NCI-H1092 treated with DMSO at 0.1 percent for 48 hours (cell line): ENCODE measurements at regions not wholly inside any gene's neighbourhood (a gene's known extent, or its start where the extent isn't known, plus 50 kb on each side); places are given as distances from the start of the nearest gene placed in this dataset.
"Not testable (repeated sequence)": the region's sequence is repeated elsewhere in the genome, so short reads cannot be mapped to it uniquely, and the experiment has no call there.

Source experiments
- DNase-seq: peaks from one replicate; lab custom pipeline; 2025; lab: John Stamatoyannopoulos, UW

DNA sequence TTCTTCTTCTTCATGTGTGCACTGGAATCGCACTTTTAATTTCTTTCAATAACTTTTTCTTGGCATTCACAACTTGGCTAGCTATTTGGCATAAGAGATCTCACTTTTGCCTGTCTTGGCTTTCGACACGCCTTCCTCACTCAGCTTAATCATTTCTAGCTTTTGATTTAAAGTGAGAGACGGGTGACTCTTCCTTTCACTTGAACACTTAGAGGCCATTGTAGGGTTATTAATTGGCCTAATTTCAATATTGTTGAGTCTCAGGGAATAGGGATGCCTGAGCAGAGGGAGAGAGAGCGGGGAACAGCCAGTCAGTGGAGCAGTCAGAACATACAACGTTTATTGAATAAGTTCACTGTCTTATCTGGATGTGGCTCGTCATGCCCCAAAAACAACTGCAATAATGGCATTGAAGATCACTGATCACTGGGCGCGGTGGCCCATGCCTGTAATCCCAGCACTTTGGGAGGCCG is 200.3 kb downstream of the SEC14L1 start:
- no peak for DNase-seq

DNA sequence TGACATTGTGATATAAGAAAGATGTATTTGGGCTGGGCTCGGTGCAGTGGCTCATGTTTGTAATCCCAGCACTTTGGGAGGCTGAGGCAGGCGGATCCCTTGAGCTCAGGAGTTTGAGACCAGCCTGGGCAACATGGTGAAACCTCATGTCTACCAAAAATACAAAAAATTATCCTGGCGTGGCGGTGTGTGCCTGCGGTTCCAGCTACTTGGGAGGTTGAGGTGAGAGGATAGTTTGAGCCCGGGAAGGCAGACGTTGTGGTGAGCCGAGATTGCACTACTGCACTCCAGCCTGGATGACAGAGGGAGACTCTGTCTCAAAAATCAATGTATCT is 201.9 kb downstream of the SEC14L1 start:
- not testable (repeated sequence) for DNase-seq

DNA sequence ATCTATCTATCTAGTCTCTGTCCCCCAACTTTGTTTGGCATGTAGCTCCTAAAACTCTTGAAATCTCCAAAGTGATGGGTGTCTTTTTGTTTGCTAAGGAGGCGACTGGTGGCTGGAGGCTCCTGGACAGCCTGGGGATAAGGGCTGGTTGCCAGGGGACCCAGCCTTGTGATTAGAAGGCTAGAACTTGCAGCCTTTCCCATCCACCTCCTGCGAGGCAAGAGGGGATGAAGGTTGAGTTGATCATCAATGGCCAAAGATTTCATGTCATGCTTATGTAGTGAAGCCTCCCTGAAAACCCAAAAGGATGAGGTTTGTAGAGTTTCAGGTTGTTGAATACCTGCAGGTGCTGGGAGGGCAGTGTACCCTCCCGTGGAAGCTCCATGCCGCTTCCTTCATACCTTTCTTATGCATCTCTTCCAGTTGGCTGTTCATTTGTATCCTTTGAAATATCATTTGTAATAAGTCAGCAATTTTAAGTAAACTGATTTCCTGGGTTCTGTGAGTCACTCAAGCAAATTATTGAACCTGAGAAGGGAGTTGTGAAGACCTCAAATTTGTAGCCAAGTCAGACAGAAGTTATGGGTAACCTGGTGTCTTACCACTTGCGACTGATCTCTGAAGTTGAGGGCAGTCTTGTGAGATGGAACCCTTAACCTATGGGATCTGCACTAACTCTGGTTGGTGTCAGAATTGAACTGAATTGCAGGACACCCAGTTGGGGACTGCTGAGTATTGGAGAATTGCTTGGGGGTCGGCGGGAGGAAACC is 202.4 kb downstream of the SEC14L1 start:
- DNase-seq: no peak

DNA sequence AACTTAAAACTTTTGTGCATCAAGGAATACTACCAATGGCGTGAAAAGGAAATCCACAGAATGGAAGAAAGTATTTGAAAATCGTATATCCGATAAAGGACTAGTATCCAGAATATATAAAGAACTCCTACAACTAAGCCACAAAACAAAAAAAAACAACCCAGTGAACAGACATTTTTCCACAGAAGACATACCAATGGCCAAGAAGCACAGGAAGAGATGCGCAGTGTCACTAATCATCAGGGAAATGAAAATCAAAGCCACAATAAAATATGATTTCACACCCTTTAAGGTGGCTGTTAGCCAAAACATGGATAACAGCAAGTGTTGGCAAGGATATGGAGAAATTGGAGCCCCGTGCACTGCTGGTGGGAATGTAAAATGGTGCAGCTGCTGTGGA is 203.3 kb downstream of the SEC14L1 start:
- DNase-seq: no peak

DNA sequence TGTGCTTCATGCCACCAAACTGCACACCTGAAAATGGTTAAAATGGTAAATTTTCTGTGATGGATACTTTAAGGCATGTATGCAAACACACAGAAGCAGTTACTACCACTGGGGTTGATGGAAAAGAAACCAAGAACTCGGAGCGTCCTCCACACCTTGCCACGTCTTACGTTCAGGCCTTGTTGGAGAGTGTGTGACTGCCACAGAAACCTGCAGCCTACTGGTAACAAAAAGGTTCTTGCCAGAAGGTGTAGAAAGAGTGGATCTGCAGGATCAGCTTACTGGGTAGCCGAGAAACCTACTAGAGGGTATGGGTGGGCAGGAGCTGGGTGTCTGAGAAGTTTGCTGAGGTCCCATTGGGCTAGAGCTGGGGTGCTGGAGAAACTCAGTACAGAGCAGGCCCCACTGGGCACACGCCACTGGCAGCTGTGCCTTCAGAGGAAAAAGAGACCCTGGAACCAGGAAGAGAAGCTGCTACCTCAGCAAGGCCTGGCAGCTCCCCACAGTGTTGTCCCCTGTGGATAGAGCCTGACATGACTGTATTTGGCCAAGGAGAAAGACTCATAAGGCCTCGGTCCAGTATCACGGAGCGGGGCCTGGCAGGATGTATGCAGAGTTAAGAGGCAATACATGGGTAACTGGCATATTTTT is 204.6 kb downstream of the SEC14L1 start:
- no peak for DNase-seq

DNA sequence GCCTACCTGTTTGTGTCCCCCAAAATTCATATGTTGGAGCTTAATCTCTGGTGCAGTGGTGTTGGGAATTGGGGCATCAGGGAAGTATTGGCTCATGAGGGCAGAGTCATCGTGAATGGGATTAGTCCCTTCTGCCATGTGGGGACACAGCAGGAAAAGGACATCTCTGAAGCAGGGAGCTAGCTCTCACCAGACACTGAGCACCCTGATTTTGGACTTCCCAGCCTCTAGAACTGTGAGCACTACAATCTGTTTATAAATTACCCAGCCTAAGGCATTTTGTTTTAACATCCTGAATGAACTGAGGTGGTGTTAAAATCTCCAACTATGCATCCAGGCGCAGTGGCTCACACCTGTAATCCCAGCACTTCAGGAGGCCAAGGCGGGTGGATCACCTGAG is 206.0 kb downstream of the SEC14L1 start:
- no peak for DNase-seq

DNA sequence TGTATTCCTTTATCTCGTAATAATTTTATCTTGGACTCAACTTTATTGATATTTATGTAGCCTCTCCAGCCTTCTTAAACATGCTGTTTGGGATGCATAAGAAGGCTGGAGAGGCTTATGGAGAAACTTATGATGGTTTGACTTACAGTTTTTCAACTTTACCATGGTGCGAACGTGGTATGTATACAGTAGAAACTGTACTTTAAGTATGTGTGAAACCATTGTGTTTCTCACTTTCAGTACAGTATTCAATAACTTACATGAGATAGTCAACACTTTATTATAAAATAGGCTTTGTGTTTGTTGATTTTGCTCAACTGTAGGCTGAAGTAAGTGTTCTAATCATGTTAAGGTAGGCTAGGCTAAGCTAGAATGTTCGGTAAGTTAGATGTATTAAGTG is 206.8 kb downstream of the SEC14L1 start:
- no peak for DNase-seq

DNA sequence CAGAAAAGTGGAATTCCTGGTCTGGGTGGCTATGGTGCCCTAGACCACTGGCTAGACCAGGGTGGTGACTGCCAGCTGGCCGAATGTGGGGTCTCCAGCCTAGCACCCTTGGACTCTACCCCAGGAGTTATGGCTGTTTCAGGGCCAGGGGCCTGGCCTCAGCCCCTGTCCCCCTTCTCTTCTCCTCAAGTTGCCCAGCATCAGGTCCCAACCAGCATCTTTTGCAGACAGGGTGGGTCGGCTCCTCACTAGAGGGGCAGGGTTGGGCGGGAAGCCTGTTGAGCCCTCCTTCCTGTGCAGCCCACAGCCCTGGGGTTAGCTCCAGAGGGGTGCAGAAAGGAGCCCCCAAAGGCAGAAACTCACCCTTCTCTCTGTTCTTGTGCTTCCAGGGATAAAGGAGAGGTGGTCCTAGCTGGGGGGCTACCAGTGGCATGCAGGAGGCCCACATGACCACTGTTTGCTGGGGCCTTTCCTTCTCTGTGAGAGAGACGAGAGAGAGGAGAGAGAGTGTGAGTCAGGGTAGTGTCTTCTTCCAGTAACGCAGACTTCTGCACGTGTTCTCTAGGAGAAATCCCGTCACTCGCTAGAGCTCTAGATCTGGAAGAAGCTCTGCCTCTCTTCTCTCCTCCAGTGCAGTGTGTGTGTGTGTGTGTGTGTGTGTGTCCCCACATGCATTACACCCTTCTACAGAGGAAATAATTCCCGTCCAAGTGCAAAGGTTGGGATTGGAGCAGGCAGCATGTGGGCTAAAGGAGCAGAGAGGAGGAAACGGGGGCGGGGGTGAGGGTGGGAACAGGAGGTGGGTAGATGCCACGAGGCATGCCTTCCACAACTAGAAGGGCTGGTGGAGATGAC is 209.4 kb downstream of the SEC14L1 start:
- DNase-seq: no peak

DNA sequence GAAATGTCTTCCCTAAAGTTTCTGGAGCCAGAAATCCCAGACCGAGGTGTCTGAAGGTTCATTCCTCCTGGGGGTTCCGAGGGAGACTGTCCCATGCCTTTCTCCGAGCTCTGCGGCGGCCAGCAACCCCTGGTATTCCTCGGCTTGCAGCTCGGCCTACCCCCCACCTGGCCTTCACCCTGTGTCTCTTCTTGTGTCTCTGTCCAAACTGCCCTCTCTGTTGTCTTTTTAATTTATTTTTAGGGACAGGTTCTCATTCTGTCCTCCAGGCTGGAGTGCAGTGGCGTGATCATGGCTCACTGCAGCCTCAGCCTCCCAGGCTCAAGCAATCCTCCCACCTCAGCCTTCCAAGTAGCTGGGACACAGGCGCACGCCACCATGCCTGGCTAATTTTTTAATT is 211.7 kb downstream of the SEC14L1 start:
- DNase-seq: no peak

DNA sequence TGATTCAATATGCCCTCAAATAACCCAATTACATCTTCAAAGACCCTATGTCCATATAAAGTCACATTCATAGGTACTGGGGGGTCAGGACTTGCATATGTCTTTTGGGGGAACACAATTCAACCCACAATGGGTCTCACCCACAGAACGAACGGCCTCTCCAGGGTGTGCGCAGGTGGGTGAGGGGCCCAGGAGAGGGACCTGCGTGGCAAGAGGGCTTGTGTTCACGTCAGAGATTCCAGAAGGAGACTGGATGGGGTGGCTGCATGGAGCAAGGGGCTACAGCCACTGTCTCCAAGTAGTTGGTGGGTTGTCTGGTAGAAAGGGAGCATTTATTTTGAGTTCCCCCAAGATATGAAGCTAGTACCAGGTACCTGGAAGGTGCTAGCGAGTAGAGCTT is 212.2 kb downstream of the SEC14L1 start:
- no peak for DNase-seq

DNA sequence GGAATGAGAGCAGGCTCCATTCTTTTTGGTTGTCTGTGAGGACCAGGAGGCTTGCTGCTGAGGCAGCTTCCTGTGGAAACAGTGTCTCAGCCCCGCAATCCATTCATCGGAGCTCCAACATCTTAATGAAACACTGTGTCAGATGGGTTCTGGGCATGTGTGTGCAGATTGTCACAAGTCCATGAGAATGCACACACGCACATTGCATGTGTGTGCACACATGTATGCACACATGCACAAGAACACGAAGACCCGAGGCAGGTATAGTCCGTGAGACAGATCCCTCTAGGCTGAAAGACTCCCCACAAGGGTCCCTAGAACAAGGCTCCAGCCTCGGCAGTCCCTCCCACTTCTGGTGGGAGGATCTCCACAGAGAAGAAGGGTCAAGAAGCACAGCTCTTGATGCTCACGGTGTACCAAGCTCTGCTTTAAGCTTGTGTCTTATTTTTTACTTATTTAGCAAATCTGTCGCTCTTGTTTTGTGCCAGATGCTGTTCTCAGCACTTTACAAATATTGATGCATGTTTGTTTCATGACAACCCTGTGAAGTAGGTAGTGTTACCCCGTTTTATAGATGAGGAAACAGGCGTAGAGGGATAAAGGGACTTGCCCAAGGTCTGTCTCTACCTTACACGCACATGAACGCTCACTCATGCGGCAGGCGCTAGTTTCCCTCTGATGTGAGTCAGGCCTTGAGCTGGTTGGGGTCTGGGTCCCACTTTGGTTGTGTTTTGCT is 213.1 kb downstream of the SEC14L1 start:
- DNase-seq: no peak

DNA sequence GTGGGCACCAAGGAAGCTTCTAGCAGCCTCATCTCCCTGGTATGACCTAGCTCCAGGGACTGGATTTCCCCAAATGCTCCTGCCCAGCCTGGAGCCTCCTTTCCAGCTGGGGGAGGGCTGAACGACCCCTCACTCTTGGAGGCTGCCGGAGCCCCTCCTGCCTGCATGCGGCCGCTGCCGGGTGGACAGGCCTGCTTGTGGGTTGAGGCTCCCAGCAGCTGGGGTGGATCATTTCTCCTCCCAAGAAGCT is 213.6 kb downstream of the SEC14L1 start:
- DNase-seq: no peak

DNA sequence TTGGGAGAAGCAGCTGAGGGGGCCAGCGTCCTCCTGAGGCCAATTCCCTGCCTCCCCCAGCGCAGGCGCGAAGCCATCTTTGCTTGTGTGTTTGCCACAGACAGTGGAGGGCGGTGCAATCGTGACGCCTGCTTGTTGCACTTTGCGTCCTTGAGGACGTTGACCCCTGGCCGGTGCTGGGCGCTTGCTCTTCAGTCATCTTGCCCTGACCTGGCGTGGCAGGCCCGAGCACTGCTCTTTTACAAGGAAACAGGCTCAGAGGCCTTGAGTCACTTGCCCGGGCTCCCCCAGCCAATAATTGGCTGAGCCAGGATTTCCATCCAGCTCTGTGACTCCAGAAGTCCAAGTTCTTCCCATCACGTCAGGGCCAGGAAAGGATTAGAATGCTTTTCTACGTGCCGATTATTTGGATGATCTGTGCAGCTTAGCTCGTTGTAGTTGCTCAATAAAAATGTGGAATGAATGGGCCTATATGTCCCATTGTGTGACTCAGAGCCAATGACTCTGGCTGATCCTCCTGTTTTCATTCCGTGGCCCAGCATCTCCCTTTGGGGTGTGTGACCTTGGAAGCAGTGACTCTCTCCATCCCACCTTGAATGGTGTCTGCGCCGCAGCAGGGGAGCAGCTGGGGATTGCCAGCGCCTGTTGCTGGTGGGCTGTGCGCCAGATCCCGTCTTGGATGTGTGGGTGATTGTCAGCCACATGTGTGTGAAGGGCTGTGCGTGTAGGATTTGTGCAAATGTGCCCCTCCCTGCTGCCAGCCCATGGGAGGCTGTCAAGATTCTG is 214.1 kb downstream of the SEC14L1 start:
- no peak for DNase-seq

DNA sequence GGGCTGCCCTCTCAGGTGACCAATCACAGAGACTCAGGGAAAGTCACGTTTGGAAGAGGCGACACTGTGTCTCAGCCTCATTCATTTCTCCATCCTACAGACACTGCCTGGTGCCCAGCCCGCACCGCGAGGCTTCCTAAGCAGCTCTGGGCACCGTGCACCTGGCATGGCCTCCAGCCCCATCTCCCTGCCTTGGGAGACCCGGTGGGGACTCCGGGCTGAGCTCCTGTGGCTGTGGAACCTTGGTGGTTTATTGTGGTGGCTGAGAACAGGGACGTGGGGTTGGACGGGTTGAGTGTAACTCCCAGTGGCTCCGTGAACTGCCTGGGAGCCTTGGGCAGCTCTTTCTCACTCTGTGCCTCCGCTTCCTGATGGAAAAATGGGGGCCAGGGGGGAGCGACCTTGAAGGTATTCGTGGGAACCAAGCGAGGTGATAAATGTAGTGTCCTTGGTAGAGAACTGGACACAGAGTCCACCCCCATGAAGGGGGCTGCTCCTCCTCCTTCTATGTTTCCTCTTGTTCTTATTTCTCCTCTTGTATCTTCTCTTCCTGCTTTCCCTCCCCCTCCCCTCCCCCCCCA is 215.4 kb downstream of the SEC14L1 start:
- DNase-seq: no peak

DNA sequence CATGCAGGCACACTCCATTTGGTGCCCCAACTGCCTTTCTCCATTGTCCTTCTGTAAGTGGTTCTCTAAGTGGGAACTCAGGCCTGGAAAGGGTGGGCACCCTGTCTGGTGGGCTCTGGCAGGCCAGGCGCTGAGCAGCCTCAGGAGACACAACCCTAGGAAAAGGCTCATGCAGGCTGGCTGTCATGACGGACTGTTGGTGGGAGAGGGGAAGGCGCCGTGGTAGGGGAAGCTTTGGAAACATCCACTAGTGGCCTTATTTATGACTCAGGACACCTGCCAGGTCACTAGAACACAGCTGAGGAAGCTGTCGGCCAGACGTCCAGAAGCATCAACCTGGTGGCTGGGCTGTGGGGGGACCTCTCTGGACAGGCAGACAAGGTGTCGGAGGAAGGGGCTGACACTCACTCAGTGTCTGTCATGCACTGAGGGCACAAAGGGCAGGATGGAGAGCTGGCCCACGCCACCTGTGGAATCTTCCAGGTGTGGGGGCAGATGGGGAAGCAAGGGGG is 216.0 kb downstream of the SEC14L1 start:
- DNase-seq: no peak

DNA sequence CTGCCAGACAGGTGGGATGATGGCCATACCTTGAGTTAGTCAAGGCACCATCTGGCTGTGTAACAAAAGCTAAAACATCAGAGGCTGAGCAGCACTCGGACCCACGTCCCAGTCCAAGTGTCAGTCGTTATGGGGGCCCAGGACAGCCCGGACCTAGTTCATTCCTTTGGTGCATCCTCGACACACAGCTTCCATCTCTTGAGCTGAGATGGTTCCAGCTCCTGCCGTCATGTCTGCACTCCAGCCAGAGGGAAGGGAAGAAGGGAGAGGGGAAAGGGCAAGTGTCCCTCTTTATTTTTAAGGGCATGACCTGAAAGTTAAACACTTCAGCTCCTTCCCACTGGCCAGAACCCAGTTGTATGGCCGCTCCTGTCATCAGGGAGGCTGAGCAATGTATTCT is 218.0 kb downstream of the SEC14L1 start:
- DNase-seq: no peak

DNA sequence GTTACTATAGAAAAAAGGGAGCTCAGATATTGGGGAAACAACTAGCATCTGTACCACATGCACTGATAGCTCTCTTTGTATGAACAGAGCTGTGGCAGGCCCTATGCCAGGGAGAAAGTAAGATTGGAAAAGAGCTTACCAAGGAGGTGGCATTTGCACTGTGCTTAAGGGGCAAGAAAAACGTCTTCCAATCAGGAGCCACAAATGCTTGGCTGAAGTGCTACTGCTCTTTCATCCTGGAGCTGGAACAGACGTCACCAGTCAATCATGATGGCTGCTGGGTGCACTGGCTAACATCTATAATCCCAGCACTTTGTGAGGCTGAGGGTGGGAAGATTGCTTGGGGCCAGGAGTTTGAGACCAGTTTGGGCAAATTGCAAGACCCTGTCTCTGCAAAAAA is 218.5 kb downstream of the SEC14L1 start:
- no peak for DNase-seq

DNA sequence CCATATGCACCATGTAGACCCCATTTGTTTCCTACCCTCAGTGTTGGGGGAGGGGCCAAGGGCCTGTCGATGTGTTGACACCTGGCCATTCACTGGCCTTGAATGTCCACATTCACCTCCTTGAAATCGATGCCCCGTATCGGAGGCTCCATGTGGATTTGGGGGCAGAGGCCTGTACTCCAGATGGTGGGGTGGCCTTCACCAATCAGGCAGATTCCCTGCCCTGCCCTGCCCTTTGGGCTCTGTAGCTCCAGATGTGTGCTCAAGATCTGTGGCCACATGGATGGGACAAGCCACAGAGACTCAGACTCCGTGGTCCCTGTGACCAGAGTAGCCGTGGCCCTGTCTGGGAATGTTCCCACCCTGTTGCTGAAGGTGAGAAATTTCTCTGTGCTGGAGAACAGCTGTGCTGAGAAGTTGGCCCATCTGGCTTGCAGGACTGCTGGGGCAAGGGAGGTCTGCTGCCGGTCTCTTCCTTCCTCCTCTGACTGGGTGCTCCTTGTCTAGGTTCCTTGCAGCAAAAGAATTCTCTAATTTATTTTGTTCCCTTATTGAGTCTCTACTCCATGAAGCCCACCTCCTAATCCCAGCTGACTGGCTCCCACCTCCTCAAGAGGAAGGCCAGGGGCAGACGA is 221.3 kb downstream of the SEC14L1 start:
- no peak for DNase-seq

DNA sequence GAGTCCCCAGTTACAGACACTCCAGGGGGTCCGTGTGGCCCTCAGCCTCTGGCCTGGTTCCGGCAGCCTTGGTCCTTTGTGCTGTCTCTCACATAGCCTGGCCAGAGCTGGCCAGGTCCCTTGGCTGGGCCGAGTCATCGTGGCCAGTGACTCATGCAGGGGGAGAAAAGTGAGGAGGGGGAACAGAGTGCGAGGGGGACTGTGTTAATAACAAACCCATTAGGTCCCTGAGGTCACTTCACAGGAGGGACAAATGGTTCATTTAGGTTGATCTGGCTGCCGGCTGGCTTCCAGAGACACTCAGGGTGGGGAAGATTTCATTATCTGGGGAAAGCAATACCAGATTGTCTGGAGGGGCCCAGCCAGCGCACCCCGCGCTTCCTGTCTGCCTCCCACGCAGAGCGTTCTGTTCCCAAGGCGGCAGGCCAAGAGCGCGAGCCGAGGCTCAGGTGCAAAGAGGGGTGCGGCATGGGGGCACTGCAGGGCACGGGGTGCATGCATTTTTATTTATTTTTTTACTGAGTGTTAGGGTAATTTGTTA is 223.1 kb downstream of the SEC14L1 start:
- DNase-seq: no peak

DNA sequence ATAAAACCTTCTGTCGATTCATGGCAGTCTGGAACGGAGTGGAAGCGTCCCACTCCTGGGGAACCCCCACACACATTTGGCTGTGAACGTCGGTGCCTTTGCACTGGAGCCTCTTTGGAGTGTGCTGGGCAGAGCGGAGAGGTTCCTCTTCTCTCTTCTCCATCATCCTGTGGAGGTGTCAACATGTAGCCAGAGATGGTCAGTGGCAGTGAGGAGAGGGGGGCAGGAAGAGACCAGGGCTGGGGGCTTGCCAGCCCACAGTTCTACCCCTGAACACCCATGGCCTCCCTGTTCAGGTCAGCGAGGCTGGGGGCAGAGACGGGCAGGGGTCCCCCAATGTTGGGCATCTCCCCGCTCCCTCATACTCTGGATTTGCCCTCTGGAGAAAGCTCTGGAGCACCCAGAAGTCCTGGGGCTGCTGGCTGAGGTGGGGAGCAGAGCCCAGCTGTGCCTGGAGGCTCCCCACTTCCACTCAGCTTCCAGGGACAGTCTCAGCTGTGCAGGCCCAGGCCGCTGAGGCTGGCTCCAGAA is 223.7 kb downstream of the SEC14L1 start:
- no peak for DNase-seq
